HG03159 (cell line): ENCODE measurements at regions not wholly inside any gene's neighbourhood (a gene's known extent, or its start where the extent isn't known, plus 50 kb on each side); places are given as distances from the start of the nearest gene placed in this dataset.
"Not testable (repeated sequence)": the region's sequence is repeated elsewhere in the genome, so short reads cannot be mapped to it uniquely, and the experiment has no call there.

ENCODE experiments used
- ATAC-seq: cut with Tn5 transposase; IDR thresholded peaks from one replicate; pipeline ENCODE4 v1.9.1; 2021; ENCODE audit warnings: mild to moderate bottlenecking, moderate library complexity; ENCODE audit not compliant: unreplicated experiment

- ATAC-seq = no peak
Measured at GRCh38 chr6:91063362-91063761, 476.5 kb upstream of the MAP3K7 start.

- no peak for ATAC-seq
Measured at GRCh38 chr6:91057689-91058088, 470.8 kb upstream of the MAP3K7 start.

- no peak for ATAC-seq
Measured at GRCh38 chr6:91055959-91056358, 469.1 kb upstream of the MAP3K7 start.

GRCh38 chr6:91052473-91053450 lies 465.9 kb upstream of the MAP3K7 start:
- ATAC-seq = not testable (repeated sequence)

GRCh38 chr6:91045161-91045560 lies 458.3 kb upstream of the MAP3K7 start:
- no peak for ATAC-seq

- no peak for ATAC-seq
Measured at GRCh38 chr6:91043751-91044150, 456.9 kb upstream of the MAP3K7 start.

GRCh38 chr6:91042656-91043055 lies 455.8 kb upstream of the MAP3K7 start:
- no peak for ATAC-seq

- no peak for ATAC-seq
Measured at GRCh38 chr6:91033964-91034363, 447.1 kb upstream of the MAP3K7 start.

- ATAC-seq = no peak
Measured at GRCh38 chr6:91031581-91031980, 444.7 kb upstream of the MAP3K7 start.

GRCh38 chr6:91029211-91029610 lies 442.3 kb upstream of the MAP3K7 start:
- ATAC-seq = no peak

GRCh38 chr6:91023529-91023928 lies 436.7 kb upstream of the MAP3K7 start:
- ATAC-seq = no peak

GRCh38 chr6:91020744-91021143 lies 433.9 kb upstream of the MAP3K7 start:
- ATAC-seq = peak; percentile 66

- no peak for ATAC-seq
Measured at GRCh38 chr6:91018586-91018985, 431.7 kb upstream of the MAP3K7 start.

- ATAC-seq = no peak
Measured at GRCh38 chr6:91013511-91013910, 426.6 kb upstream of the MAP3K7 start.

- no peak for ATAC-seq
Measured at GRCh38 chr6:90997076-90997475, 410.2 kb upstream of the MAP3K7 start.

- no peak for ATAC-seq
Measured at GRCh38 chr6:90993770-90994169, 406.9 kb upstream of the MAP3K7 start.

- no peak for ATAC-seq
Measured at GRCh38 chr6:90989763-90990162, 402.9 kb upstream of the MAP3K7 start.

- no peak for ATAC-seq
Measured at GRCh38 chr6:90984066-90984465, 397.2 kb upstream of the MAP3K7 start.

GRCh38 chr6:90983462-90983861 lies 396.6 kb upstream of the MAP3K7 start:
- ATAC-seq = no peak

GRCh38 chr6:90982581-90982980 lies 395.7 kb upstream of the MAP3K7 start:
- no peak for ATAC-seq

GRCh38 chr6:90982051-90982450 lies 395.2 kb upstream of the MAP3K7 start:
- no peak for ATAC-seq

GRCh38 chr6:90978046-90978445 lies 391.2 kb upstream of the MAP3K7 start:
- ATAC-seq = peak; percentile 63

- no peak for ATAC-seq
Measured at GRCh38 chr6:90977513-90977912, 390.6 kb upstream of the MAP3K7 start.
